GM23338 (cell line): ENCODE measurements at regions not wholly inside any gene's neighbourhood (a gene's known extent, or its start where the extent isn't known, plus 50 kb on each side); places are given as distances from the start of the nearest gene placed in this dataset.

Source experiments
- ATAC-seq: fragments of 200-7000 bp; cut with Tn5 transposase; 3 replicates; pipeline ENCODE4 v1.9.1; 2020
- DNase-seq: peaks from one replicate; pipeline ENCODE4 v3.0.0-alpha.2; 2015; ENCODE audit warnings: low spot score
- H2AFZ ChIP-seq: fragments of 200-600 bp; sonication (generic); 2 replicates; pipeline ENCODE4 v1.8.0; 2016; ENCODE audit warnings: antibody characterized with exemption, mild to moderate bottlenecking, moderate library complexity
- H3F3A ChIP-seq: fragments of 200-600 bp; sonication (generic); replicated peaks from 2 replicates; pipeline ENCODE4 v1.8.0; 2017; ENCODE audit warnings: antibody characterized with exemption, mixed run types, low read depth
- H3K27ac ChIP-seq: fragments of 200-600 bp; sonication (generic); 2 replicates; pipeline ENCODE4 v1.6.1; 2016; ENCODE audit warnings: low read depth
- H3K27me3 ChIP-seq: fragments of 200-600 bp; sonication (generic); 2 replicates; pipeline ENCODE4 v1.8.0; 2016; ENCODE audit warnings: mild to moderate bottlenecking, mixed run types, moderate library complexity; ENCODE audit not compliant: insufficient read depth
- H3K36me3 ChIP-seq: fragments of 200-600 bp; sonication (generic); 2 replicates; pipeline ENCODE4 v1.8.0; 2016; ENCODE audit warnings: mild to moderate bottlenecking; ENCODE audit not compliant: insufficient read depth
- H3K4me1 ChIP-seq: fragments of 200-600 bp; sonication (generic); 2 replicates; pipeline ENCODE4 v1.8.0; 2016; ENCODE audit warnings: mild to moderate bottlenecking, moderate library complexity; ENCODE audit not compliant: insufficient read depth
- H3K4me2 ChIP-seq: fragments of 200-600 bp; sonication (generic); 2 replicates; pipeline ENCODE4 v1.7.1; 2017; ENCODE audit warnings: mixed run types
- H3K4me3 ChIP-seq: fragments of 200-600 bp; sonication (generic); 2 replicates; pipeline ENCODE4 v1.6.1; 2016; ENCODE audit warnings: mixed run types
- H3K79me2 ChIP-seq: fragments of 200-600 bp; sonication (generic); replicated peaks from 2 replicates; pipeline ENCODE4 v1.8.0; 2017; ENCODE audit warnings: mild to moderate bottlenecking; ENCODE audit not compliant: insufficient read depth
- H3K9me2 ChIP-seq: fragments of 200-600 bp; sonication (generic); 2 replicates; pipeline ENCODE4 v1.8.0; 2017; ENCODE audit not compliant: insufficient read depth
- H4K20me1 ChIP-seq: fragments of 200-600 bp; sonication (generic); replicated peaks from 2 replicates; pipeline ENCODE4 v1.8.0; 2017; ENCODE audit warnings: mild to moderate bottlenecking; ENCODE audit not compliant: insufficient read depth
- H3K27ac Mint-ChIP-seq: 2 replicates; pipeline ENCODE4 v1.8.0; 2020; ENCODE audit warnings: inconsistent platforms, mild to moderate bottlenecking, moderate library complexity, mixed read lengths
- H3K27me3 Mint-ChIP-seq: 3 replicates; pipeline ENCODE4 v1.8.0; 2022; ENCODE audit warnings: low read depth, mild to moderate bottlenecking, moderate library complexity, mixed read lengths, inconsistent platforms; ENCODE audit not compliant: insufficient read depth, poor library complexity
- H3K36me3 Mint-ChIP-seq: 3 replicates; pipeline ENCODE4 v1.8.0; 2021; ENCODE audit warnings: low read depth, mild to moderate bottlenecking, inconsistent platforms, moderate library complexity, mixed read lengths
- H3K4me1 Mint-ChIP-seq: 3 replicates; pipeline ENCODE4 v1.8.0; 2020; ENCODE audit warnings: mild to moderate bottlenecking, inconsistent platforms, mixed read lengths
- H3K4me3 Mint-ChIP-seq: 3 replicates; pipeline ENCODE4 v1.8.0; 2021; ENCODE audit warnings: moderate library complexity, mild to moderate bottlenecking, inconsistent platforms, mixed read lengths
- H3K9me3 Mint-ChIP-seq: 3 replicates; pipeline ENCODE4 v1.8.0; 2020; ENCODE audit warnings: moderate library complexity, mild to moderate bottlenecking, inconsistent platforms, mixed read lengths
- CREB1 ChIP-seq: fragments of 250-450 bp; sonication (Bioruptor Pico); IDR thresholded peaks from 2 replicates; pipeline ENCODE4 v1.5.0; 2020; ENCODE audit warnings: low read depth, mild to moderate bottlenecking, moderate library complexity
- CTCF ChIP-seq, 2 experiments: fragments of 200-600 bp in 1 of 2; sonication (generic) in 1 of 2; conservative IDR thresholded peaks; 2 replicates each; pipeline versions ENCODE4 v1.5.1 to v1.6.1; 2016 to 2017; ENCODE audit warnings: antibody characterized with exemption in 2 of 2, low read depth in 2 of 2, mild to moderate bottlenecking in 2 of 2, moderate library complexity in 1 of 2
- ETS1 ChIP-seq: IDR thresholded peaks from 2 replicates; pipeline ENCODE4 v1.6.1; 2016; ENCODE audit warnings: antibody characterized with exemption
- EZH2 ChIP-seq: fragments of 200-600 bp; sonication (generic); IDR thresholded peaks from one replicate; pipeline ENCODE4 v1.8.0; 2017; ENCODE audit warnings: antibody characterized with exemption, mild to moderate bottlenecking, low read depth; ENCODE audit not compliant: unreplicated experiment
- EZH2phosphoT487 ChIP-seq: fragments of 200-600 bp; sonication (generic); IDR thresholded peaks from one replicate; pipeline ENCODE4 v1.8.1; 2018; ENCODE audit warnings: antibody characterized with exemption; ENCODE audit not compliant: unreplicated experiment
- JUNB ChIP-seq: IDR thresholded peaks from one replicate; pipeline ENCODE4 v1.6.1; 2016; ENCODE audit warnings: antibody characterized with exemption; ENCODE audit not compliant: unreplicated experiment
- NANOG ChIP-seq: IDR thresholded peaks from 2 replicates; pipeline ENCODE4 v1.6.1; 2016; ENCODE audit warnings: antibody characterized with exemption, borderline replicate concordance
- POLR2AphosphoS5 ChIP-seq: IDR thresholded peaks from 2 replicates; pipeline ENCODE4 v1.6.1; 2016; ENCODE audit warnings: antibody characterized with exemption, low read depth
- REST ChIP-seq: IDR thresholded peaks from one replicate; pipeline ENCODE4 v1.6.1; 2018; ENCODE audit warnings: antibody characterized with exemption; ENCODE audit not compliant: unreplicated experiment
- STAT1 ChIP-seq: IDR thresholded peaks from one replicate; pipeline ENCODE4 v1.6.1; 2016; ENCODE audit warnings: antibody characterized with exemption; ENCODE audit not compliant: unreplicated experiment
- ZNF114 ChIP-seq: fragments of 250-450 bp; sonication (Bioruptor Pico); IDR thresholded peaks from 2 replicates; pipeline ENCODE4 v1.5.0; 2020; ENCODE audit warnings: mild to moderate bottlenecking, moderate library complexity
- ZNF331 ChIP-seq: fragments of 250-450 bp; sonication (Bioruptor Pico); IDR thresholded peaks from 2 replicates; pipeline ENCODE4 v1.5.0; 2020; ENCODE audit warnings: low read depth, mild to moderate bottlenecking, moderate library complexity
- TF ChIP-seq, protein P1 (sequence below): fragments of 250-450 bp; sonication (Bioruptor Pico); IDR thresholded peaks from 2 replicates; pipeline ENCODE4 v1.5.0; 2020; ENCODE audit warnings: mild to moderate bottlenecking, moderate library complexity

DNA sequence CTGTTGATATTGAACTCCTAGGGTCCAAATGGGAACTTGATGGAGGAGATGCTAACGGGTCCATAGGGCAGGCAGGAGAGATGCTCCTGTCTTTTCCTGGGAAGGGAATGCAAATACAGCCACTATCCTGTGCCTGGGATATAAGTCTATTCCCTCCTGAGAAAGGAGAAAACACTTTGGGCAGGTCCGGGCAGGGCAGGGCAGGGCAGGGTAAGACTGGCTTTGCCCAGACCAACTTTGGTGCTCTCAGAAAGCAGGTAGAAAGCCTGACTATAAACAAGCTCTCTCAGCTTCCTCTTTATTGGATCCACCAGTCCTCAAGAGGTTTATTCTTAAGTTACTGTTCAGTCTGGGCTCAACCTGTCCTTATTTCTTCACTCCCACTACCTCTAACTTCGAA is 232.3 kb downstream of the PTTG2 start:
- Histone ChIP-seq H3K4me3 (no peak overlapping the region), H4K20me1 (no peaks in the 10 kb centered on the region), H3K9me2 (no peaks in the 10 kb centered on the region), H3K79me2 (no peaks in the 10 kb centered on the region), H3F3A (no peaks in the 10 kb centered on the region), H3K27ac (no peak overlapping the region), H3K4me2 (no peak overlapping the region), H3K36me3 (no peaks in the 10 kb centered on the region; the same call in 1 of the 2 replicates), H3K27me3 (no peaks in the 10 kb centered on the region), H2AFZ (no peak overlapping the region), H3K4me1 (no peaks in the 10 kb centered on the region)
- Mint-ChIP-seq H3K27ac (no peak overlapping the region), H3K9me3 (peaks cover 5% of the 10 kb centered on the region; the same call in 2 of the 3 replicates), H3K36me3 (no peaks in the 10 kb centered on the region), H3K4me1 (no peaks in the 10 kb centered on the region), H3K27me3 (no peaks in the 10 kb centered on the region), H3K4me3 (no peak overlapping the region)
- TF ChIP-seq CREB1 (CRISPR knock-in tag) (no peak), NANOG (no peak), POLR2AphosphoS5 (no peak), JUNB (no peak), CTCF (conservative IDR thresholded peaks at IDR 0.05; ENCODE audit: low read depth in 2 of 2) (no peak), ZNF331 (CRISPR knock-in tag) (no peak), EZH2phosphoT487 (no peak), ETS1 (no peak), STAT1 (no peak), REST (no peak), ZNF114 (CRISPR knock-in tag) (no peak), EZH2 (no peak)
- TF ChIP-seq, protein P1, sequence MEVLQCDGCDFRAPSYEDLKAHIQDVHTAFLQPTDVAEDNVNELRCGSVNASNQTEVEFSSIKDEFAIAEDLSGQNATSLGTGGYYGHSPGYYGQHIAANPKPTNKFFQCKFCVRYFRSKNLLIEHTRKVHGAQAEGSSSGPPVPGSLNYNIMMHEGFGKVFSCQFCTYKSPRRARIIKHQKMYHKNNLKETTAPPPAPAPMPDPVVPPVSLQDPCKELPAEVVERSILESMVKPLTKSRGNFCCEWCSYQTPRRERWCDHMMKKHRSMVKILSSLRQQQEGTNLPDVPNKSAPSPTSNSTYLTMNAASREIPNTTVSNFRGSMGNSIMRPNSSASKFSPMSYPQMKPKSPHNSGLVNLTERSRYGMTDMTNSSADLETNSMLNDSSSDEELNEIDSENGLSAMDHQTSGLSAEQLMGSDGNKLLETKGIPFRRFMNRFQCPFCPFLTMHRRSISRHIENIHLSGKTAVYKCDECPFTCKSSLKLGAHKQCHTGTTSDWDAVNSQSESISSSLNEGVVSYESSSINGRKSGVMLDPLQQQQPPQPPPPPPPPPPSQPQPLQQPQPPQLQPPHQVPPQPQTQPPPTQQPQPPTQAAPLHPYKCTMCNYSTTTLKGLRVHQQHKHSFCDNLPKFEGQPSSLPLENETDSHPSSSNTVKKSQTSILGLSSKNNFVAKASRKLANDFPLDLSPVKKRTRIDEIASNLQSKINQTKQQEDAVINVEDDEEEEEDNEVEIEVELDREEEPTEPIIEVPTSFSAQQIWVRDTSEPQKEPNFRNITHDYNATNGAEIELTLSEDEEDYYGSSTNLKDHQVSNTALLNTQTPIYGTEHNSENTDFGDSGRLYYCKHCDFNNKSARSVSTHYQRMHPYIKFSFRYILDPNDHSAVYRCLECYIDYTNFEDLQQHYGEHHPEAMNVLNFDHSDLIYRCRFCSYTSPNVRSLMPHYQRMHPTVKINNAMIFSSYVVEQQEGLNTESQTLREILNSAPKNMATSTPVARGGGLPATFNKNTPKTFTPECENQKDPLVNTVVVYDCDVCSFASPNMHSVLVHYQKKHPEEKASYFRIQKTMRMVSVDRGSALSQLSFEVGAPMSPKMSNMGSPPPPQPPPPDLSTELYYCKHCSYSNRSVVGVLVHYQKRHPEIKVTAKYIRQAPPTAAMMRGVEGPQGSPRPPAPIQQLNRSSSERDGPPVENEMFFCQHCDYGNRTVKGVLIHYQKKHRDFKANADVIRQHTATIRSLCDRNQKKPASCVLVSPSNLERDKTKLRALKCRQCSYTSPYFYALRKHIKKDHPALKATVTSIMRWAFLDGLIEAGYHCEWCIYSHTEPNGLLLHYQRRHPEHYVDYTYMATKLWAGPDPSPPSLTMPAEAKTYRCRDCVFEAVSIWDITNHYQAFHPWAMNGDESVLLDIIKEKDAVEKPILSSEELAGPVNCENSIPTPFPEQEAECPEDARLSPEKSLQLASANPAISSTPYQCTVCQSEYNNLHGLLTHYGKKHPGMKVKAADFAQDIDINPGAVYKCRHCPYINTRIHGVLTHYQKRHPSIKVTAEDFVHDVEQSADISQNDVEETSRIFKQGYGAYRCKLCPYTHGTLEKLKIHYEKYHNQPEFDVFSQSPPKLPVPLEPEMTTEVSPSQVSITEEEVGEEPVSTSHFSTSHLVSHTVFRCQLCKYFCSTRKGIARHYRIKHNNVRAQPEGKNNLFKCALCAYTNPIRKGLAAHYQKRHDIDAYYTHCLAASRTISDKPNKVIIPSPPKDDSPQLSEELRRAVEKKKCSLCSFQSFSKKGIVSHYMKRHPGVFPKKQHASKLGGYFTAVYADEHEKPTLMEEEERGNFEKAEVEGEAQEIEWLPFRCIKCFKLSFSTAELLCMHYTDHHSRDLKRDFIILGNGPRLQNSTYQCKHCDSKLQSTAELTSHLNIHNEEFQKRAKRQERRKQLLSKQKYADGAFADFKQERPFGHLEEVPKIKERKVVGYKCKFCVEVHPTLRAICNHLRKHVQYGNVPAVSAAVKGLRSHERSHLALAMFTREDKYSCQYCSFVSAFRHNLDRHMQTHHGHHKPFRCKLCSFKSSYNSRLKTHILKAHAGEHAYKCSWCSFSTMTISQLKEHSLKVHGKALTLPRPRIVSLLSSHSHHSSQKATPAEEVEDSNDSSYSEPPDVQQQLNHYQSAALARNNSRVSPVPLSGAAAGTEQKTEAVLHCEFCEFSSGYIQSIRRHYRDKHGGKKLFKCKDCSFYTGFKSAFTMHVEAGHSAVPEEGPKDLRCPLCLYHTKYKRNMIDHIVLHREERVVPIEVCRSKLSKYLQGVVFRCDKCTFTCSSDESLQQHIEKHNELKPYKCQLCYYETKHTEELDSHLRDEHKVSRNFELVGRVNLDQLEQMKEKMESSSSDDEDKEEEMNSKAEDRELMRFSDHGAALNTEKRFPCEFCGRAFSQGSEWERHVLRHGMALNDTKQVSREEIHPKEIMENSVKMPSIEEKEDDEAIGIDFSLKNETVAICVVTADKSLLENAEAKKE: no peak
- no peak for DNase-seq
- no peak for ATAC-seq
